ENCODE measurements at regions not wholly inside any gene's neighbourhood (a gene's known extent, or its start where the extent isn't known, plus 50 kb on each side); places are given as distances from the start of the nearest gene placed in this dataset.

DNA sequence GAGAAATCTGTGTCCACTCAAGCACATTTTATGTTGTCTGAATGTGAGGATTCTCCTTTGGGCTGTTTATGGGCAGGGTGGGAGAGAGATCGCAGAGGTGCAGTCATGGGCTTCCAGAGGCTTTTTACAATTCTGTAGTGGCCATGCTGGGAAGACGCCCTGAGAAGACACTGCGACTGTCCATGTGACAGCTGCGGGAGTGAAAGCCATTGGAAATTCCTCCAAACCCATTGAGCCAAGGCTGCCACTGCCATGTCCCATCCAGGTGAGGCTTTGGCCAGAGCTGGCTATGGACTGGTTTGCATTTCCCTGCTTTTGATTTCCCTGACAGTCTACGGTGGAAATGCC is 216.9 kb upstream of the ECI2 start:
- peak overlapping the region; percentile 4 to 84 (median 79) for H3K27ac ChIP-seq
- WGBS, 5 donors, result 86 to 89% (median 88%) methylated on average over 5 of the region's 5 CpGs
- no peak for TF ChIP-seq POLR2AphosphoS5 (IDR thresholded peaks at IDR 0.05)
- TF ChIP-seq POLR2A (IDR thresholded peaks at IDR 0.05), result no peak
- no peak for TF ChIP-seq EP300 (IDR thresholded peaks at IDR 0.05)
- TF ChIP-seq, protein P1, sequence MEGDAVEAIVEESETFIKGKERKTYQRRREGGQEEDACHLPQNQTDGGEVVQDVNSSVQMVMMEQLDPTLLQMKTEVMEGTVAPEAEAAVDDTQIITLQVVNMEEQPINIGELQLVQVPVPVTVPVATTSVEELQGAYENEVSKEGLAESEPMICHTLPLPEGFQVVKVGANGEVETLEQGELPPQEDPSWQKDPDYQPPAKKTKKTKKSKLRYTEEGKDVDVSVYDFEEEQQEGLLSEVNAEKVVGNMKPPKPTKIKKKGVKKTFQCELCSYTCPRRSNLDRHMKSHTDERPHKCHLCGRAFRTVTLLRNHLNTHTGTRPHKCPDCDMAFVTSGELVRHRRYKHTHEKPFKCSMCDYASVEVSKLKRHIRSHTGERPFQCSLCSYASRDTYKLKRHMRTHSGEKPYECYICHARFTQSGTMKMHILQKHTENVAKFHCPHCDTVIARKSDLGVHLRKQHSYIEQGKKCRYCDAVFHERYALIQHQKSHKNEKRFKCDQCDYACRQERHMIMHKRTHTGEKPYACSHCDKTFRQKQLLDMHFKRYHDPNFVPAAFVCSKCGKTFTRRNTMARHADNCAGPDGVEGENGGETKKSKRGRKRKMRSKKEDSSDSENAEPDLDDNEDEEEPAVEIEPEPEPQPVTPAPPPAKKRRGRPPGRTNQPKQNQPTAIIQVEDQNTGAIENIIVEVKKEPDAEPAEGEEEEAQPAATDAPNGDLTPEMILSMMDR (IDR thresholded peaks at IDR 0.05), result no peak
- no peaks in the 10 kb centered on the region for H3K36me3 ChIP-seq
- H3K4me1 ChIP-seq, result peaks cover 0 to 43% (median 13%) of the 10 kb centered on the region in 4 donors
- DNase-seq, result no peak
- intact Hi-C loops (cut with DNase I; ENCODE audit: low total_unique reads), result no loop called here
- peak overlapping the region in 1 of 4 donors; percentile 0 for H3K4me3 ChIP-seq
- no peaks in the 10 kb centered on the region for H3K9me3 ChIP-seq
- peaks cover 0 to 3% (median 0%) of the 10 kb centered on the region in 3 donors for H3K27me3 ChIP-seq

DNA sequence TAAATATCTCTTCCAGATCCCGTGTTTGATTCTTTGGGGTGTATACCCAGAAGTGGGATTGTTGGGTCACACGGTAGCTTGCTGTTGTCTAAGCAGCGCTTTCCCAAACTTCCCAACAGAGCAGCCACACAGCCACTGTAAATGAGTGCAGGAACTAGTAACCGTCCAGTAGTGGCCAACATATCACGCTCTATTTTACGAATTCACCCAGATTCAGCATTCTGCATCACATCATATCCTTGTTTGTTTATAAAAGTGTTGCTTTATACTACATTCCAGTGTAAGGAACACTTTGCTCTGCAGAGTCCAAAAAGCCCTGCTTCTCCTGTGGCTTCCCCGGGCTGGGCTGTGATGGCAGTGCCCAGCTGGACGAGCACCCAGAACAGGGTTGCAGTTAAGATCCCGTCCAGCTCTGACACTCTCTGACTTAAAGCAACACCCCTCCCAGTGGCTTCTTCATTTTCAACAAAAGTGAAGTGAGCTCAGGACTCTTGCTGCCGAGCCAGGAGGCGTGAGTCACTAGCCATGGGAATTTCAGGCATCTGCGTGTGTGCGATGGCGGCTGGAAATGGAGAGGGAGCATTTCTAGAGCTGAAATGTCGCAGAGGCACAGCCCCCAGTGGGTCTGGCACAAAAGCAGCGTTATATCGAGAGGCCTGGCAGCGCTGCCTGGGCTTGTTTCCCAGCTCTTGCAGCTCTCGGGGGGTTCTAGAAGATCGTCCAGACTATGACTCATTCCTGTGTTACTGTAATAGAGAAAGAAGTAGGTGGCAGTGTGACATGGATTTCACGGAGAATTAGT is 216.3 kb upstream of the ECI2 start:
- Histone ChIP-seq H3K27me3 (peaks cover 0 to 7% (median 0%) of the 10 kb centered on the region in 3 donors), H3K9me3 (no peaks in the 10 kb centered on the region), H3K4me3 (peak overlapping the region in 2 of 4 donors; percentile 0 to 9), H3K4me1 (peaks cover 0 to 43% (median 13%) of the 10 kb centered on the region in 4 donors), H3K27ac (peak overlapping the region; percentile 14 to 84 (median 79)), H3K36me3 (no peaks in the 10 kb centered on the region)
- WGBS, 5 donors, result 49 to 65% (median 59%) methylated on average over 21 of the region's 21 CpGs
- intact Hi-C loops (cut with DNase I; ENCODE audit: low total_unique reads), result no loop called here
- peak; percentile 28 to 76 for DNase-seq
- TF ChIP-seq POLR2AphosphoS5 (IDR thresholded peaks at IDR 0.05) (peak in 2 of 3 donors; percentile 38 to 70), EP300 (IDR thresholded peaks at IDR 0.05) (peak; percentile 42)
- TF ChIP-seq, protein P1 (IDR thresholded peaks at IDR 0.05), result no peak

DNA sequence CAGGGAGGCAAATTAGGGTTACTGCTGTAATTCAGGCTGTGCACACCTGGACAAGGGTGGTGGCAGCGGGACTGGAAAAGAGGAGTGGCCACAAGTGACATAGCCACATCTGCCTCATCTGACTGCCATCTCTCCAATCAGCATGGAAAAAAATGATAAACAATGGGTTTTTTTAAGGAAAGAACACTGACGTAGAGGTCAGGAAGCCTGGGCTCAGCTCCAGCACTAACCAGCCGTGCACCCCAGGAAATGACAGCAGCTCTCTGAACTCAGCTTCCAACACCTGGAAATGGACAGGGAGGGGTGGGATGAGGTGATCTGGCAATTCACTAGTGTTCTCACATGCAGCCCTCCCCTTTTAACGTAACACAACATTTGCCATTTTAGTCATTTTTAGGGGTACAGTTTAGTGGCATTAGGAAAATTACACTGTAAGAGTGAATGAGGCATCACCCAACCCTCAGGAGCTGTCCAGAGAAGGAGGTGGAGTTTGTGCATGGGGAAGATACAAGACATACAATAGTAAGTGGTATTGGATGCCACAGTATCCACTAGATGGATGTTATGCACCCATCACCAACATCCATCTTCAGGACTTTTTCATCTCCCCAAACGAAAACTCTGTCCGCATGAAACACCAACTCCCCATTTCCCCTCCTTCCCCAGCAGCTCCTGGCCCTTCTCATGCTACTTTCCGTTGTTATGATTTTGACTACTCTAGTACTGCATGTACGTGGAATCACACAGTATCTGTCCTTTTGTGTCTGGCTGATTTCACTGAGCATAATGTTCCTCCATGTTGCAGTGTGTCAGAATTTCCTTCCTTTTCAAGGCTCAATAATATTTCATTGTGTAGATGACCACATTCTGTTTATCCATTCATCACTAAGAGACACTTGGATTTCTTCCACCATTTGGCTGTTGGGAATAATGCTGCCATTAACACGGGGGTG is 215.5 kb upstream of the ECI2 start:
- TF ChIP-seq POLR2A (IDR thresholded peaks at IDR 0.05) (no peak), EP300 (IDR thresholded peaks at IDR 0.05) (no peak), POLR2AphosphoS5 (IDR thresholded peaks at IDR 0.05) (no peak)
- TF ChIP-seq, protein P1 (IDR thresholded peaks at IDR 0.05), result no peak
- H3K36me3 ChIP-seq, result no peaks in the 10 kb centered on the region
- intact Hi-C loops (cut with DNase I; ENCODE audit: low total_unique reads), result no loop called here
- H3K4me3 ChIP-seq, result no peak overlapping the region
- H3K27me3 ChIP-seq, result peaks cover 0 to 7% (median 0%) of the 10 kb centered on the region in 3 donors
- H3K27ac ChIP-seq, result peak overlapping the region in 4 of 5 donors; percentile 77 to 84 (median 80)
- H3K4me1 ChIP-seq, result peaks cover 0 to 43% (median 13%) of the 10 kb centered on the region in 4 donors
- peak in 1 of 2 donors; percentile 52 for DNase-seq
- H3K9me3 ChIP-seq, result no peaks in the 10 kb centered on the region
- WGBS, 5 donors, result 51 to 61% (median 59%) methylated on average over 9 of the region's 9 CpGs

GRCh38 chr6:4349931-4350330 is 214.6 kb upstream of the ECI2 start:
- Histone ChIP-seq H3K4me1 (peaks cover 0 to 43% (median 13%) of the 10 kb centered on the region in 4 donors), H3K4me3 (no peak overlapping the region), H3K36me3 (no peaks in the 10 kb centered on the region), H3K27me3 (peaks cover 0 to 7% (median 0%) of the 10 kb centered on the region in 3 donors), H3K9me3 (no peaks in the 10 kb centered on the region), H3K27ac (peak overlapping the region in 2 of 5 donors; percentile 66 to 82)
- TF ChIP-seq, protein P1 (IDR thresholded peaks at IDR 0.05), result no peak
- TF ChIP-seq POLR2A (IDR thresholded peaks at IDR 0.05) (no peak), EP300 (IDR thresholded peaks at IDR 0.05) (no peak), POLR2AphosphoS5 (IDR thresholded peaks at IDR 0.05) (no peak)
- no peak for DNase-seq
- intact Hi-C loops (cut with DNase I; ENCODE audit: low total_unique reads), result no loop called here
- 91 to 98% (median 94%) methylated on average over 6 of the region's 6 CpGs for WGBS, 5 donors

Data from stomach (tissue), 8 donors.